Vagina (tissue), 2 donors: ENCODE measurements at regions not wholly inside any gene's neighbourhood (a gene's known extent, or its start where the extent isn't known, plus 50 kb on each side); places are given as distances from the start of the nearest gene placed in this dataset.

Source experiments
- DNase-seq, 2 donors: peaks; one replicate each; pipeline ENCODE4 v3.0.0-alpha.2; 2017; ENCODE audit errors: extremely low spot score in 2 of 2
- H3K27ac ChIP-seq: fragments of 200-600 bp; sonication (generic); one replicate; pipeline ENCODE4 v1.5.1; 2019
- H3K27me3 ChIP-seq: fragments of 200-600 bp; sonication (generic); one replicate; pipeline ENCODE4 v1.5.1; 2019
- H3K36me3 ChIP-seq, 2 donors: fragments of 200-600 bp; sonication (generic); one replicate each; pipeline ENCODE4 v1.5.1; 2017 to 2019
- H3K4me1 ChIP-seq: fragments of 200-600 bp; sonication (generic); one replicate; pipeline ENCODE4 v1.5.1; 2019
- H3K4me3 ChIP-seq, 2 donors: fragments of 200-600 bp; sonication (generic); 1 replicate in 1 of 2; 2 replicates in 1 of 2; pipeline ENCODE4 v1.5.1; 2016 to 2019
- H3K9me3 ChIP-seq: fragments of 200-600 bp; sonication (generic); one replicate; pipeline ENCODE4 v1.5.1; 2019
- POLR2A ChIP-seq, 2 donors: fragments of 450-650 bp; IDR thresholded peaks; one replicate each; pipeline ENCODE4 v1.6.1; 2017; ENCODE audit warnings: antibody characterized with exemption in 2 of 2, mild to moderate bottlenecking in 2 of 2, moderate library complexity in 2 of 2
- POLR2AphosphoS5 ChIP-seq, 2 donors: sonication (generic); formaldehyde crosslinking; IDR thresholded peaks; one replicate each; pipeline ENCODE4 v1.9.0; 2017; ENCODE audit warnings: antibody characterized with exemption in 2 of 2, mild to moderate bottlenecking in 2 of 2, low read depth in 1 of 2; ENCODE audit not compliant: insufficient read depth in 1 of 2
- intact Hi-C: fragments of 100-400 bp; cut with DNase I; formaldehyde crosslinking; loops from one replicate; pipeline ENCODE4 v1.15.1; 2023
- TF ChIP-seq, protein P1 (sequence below), 3 experiments: fragments of 450-650 bp in 2 of 3; fragments of 200-600 bp in 1 of 3; sonication (generic) in 1 of 3; IDR thresholded peaks; one replicate each; pipeline ENCODE4 v1.5.1; 2017 to 2019; ENCODE audit warnings: antibody characterized with exemption in 3 of 3, mild to moderate bottlenecking in 2 of 3, moderate library complexity in 2 of 3

DNA sequence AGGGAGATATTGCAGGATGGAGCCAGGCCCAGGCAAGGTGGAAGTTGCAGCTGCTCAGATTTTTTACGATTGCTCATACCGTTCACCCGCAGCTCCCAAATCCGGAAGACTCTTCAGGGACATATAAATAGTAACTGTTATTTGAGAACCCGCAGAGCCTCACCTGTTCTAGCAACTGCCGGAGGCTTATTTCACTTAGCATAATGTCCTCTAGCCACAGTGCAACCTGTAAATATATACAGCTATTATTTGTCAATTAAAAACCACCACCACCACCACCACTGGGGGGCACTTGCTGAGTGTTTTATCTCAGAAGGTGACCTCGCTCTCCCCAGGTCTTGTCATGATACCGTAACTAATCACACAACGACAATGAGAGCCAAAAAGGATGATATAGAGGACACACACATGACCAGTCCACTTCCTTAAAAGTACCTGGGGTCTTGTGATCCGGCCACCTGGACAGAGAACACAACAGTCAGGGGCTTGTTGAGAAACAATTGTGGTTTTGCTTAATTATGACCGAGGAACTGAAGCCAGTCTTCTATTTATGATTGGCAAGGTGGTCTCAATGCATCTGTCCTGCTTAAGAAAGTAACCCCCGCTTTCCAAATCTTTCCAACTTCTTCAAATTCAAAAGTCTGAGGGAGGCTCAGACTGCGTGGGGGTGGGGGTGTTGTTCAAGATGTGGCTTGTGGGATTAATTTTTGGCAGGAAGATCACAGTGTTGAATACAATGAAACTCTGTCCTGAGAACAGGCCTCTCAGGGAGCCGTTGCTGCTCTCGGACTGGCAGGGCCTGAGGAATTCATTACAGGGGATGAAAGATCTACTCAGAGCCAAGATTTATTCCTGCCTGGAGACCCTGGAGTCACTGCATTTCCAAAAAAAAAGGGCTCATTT is 72.3 kb upstream of the PRNP start:
- no peak for DNase-seq
- Histone ChIP-seq H3K36me3 (no peaks in the 10 kb centered on the region), H3K27me3 (no peaks in the 10 kb centered on the region), H3K4me1 (no peaks in the 10 kb centered on the region), H3K27ac (no peak overlapping the region), H3K4me3 (no peak overlapping the region), H3K9me3 (no peaks in the 10 kb centered on the region)
- TF ChIP-seq POLR2A (IDR thresholded peaks at IDR 0.05) (no peak), POLR2AphosphoS5 (IDR thresholded peaks at IDR 0.05; ENCODE audit: insufficient read depth in 1 of 2, low read depth in 1 of 2) (no peak)
- TF ChIP-seq, protein P1, sequence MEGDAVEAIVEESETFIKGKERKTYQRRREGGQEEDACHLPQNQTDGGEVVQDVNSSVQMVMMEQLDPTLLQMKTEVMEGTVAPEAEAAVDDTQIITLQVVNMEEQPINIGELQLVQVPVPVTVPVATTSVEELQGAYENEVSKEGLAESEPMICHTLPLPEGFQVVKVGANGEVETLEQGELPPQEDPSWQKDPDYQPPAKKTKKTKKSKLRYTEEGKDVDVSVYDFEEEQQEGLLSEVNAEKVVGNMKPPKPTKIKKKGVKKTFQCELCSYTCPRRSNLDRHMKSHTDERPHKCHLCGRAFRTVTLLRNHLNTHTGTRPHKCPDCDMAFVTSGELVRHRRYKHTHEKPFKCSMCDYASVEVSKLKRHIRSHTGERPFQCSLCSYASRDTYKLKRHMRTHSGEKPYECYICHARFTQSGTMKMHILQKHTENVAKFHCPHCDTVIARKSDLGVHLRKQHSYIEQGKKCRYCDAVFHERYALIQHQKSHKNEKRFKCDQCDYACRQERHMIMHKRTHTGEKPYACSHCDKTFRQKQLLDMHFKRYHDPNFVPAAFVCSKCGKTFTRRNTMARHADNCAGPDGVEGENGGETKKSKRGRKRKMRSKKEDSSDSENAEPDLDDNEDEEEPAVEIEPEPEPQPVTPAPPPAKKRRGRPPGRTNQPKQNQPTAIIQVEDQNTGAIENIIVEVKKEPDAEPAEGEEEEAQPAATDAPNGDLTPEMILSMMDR (IDR thresholded peaks at IDR 0.05): peak; percentile 21 to 30 (median 28)
- intact Hi-C loops: no loop called here

DNA sequence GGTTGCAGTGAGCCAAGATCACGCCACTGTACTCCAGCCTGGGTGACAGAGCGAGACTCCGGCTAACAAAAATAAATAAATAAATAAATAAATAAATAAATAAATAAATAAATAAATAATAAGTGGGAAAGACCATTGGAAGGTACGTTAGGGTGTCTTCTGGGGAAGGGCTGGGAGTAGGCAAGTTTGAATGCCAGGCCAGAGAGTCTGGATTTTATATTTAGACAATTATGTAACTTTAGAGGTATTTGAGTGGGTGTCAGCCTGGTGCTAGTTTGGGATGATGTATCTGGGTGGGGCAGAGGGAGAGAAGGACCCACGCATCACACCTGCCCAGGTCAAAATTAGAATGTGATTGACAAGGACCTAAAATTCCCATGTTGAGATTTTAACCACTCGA is 73.1 kb upstream of the PRNP start:
- intact Hi-C loops: no loop called here
- H3K27me3 ChIP-seq: no peaks in the 10 kb centered on the region
- H3K9me3 ChIP-seq: no peaks in the 10 kb centered on the region
- DNase-seq: no peak
- H3K4me1 ChIP-seq: no peaks in the 10 kb centered on the region
- H3K36me3 ChIP-seq: no peaks in the 10 kb centered on the region
- TF ChIP-seq POLR2A (IDR thresholded peaks at IDR 0.05) (no peak), POLR2AphosphoS5 (IDR thresholded peaks at IDR 0.05; ENCODE audit: insufficient read depth in 1 of 2, low read depth in 1 of 2) (no peak)
- TF ChIP-seq, protein P1 (IDR thresholded peaks at IDR 0.05): no peak
- no peak overlapping the region for H3K27ac ChIP-seq
- H3K4me3 ChIP-seq: no peak overlapping the region

DNA sequence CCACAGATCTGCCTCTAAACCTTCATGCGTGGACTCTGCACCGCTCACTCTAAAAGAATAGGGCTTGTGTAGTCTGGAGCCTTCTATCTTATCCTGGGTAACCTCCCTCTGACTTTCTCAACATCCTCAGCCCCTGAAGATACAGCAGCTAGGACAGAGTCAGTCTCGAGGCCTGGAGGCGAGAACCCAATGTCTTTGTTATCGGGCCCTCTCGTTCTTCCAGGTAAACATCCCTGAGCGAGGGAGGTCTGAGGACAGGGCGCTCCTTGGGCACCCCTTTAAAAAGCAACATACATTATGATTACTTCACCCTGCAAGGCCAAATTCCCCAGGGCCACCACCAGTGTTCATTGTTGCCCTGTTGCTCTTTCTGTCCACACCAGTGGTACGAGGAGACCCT is 75.4 kb upstream of the PRNP start:
- Histone ChIP-seq H3K4me3 (no peak overlapping the region), H3K27ac (no peak overlapping the region), H3K4me1 (no peaks in the 10 kb centered on the region), H3K36me3 (no peaks in the 10 kb centered on the region), H3K9me3 (no peaks in the 10 kb centered on the region), H3K27me3 (no peaks in the 10 kb centered on the region)
- intact Hi-C loops: no loop called here
- TF ChIP-seq, protein P1 (IDR thresholded peaks at IDR 0.05): no peak
- TF ChIP-seq POLR2A (IDR thresholded peaks at IDR 0.05): no peak
- TF ChIP-seq POLR2AphosphoS5 (IDR thresholded peaks at IDR 0.05; ENCODE audit: insufficient read depth in 1 of 2, low read depth in 1 of 2): no peak
- no peak for DNase-seq

DNA sequence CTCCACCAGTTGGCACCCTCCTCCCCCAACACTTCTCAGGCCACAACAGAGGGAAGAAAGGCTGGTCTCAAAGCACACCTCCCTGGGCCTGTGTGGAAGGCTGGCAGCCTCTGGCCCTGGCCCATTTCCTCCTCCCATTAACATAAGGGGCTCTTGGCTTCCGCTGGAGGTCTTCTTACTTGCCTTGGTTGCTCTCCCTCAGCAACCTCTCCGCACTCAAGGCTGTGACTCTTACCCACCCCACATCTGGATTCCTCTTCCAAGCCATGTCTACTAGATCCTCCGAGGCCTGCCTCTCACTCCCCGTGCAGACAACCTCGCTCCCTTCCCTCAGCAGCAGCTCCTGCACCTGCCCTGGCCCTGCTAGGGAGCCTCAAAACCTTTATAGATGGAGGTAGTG is 76.7 kb upstream of the PRNP start:
- H3K27me3 ChIP-seq: no peaks in the 10 kb centered on the region
- H3K4me3 ChIP-seq: no peak overlapping the region
- H3K36me3 ChIP-seq: no peaks in the 10 kb centered on the region
- no peak for DNase-seq
- H3K4me1 ChIP-seq: no peaks in the 10 kb centered on the region
- no peak overlapping the region for H3K27ac ChIP-seq
- intact Hi-C loops: no loop called here
- TF ChIP-seq, protein P1 (IDR thresholded peaks at IDR 0.05): no peak
- TF ChIP-seq POLR2A (IDR thresholded peaks at IDR 0.05) (no peak), POLR2AphosphoS5 (IDR thresholded peaks at IDR 0.05; ENCODE audit: insufficient read depth in 1 of 2, low read depth in 1 of 2) (no peak)
- no peaks in the 10 kb centered on the region for H3K9me3 ChIP-seq

DNA sequence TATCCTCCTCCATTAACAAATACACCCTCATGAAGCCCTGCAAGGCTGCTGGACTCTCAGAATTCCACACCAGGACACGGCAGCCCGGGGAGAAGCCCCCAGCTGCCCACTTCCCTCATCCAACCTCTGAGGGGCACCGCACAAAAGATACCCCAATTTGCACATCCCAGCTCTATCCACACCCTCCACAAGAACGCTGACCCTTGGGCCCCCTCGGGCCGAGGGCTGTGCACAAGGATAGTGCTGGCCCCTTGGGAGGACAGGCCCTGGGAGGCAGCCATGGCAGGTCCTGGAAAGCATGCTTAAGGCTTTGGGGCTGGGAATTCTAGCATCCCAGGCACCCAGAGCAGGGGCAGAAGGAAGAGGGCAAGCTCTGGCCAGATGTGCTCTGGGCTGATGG is 77.4 kb upstream of the PRNP start:
- Histone ChIP-seq H3K27me3 (no peaks in the 10 kb centered on the region), H3K27ac (no peak overlapping the region), H3K4me3 (no peak overlapping the region), H3K36me3 (no peaks in the 10 kb centered on the region), H3K4me1 (no peaks in the 10 kb centered on the region), H3K9me3 (no peaks in the 10 kb centered on the region)
- intact Hi-C loops: no loop called here
- TF ChIP-seq POLR2AphosphoS5 (IDR thresholded peaks at IDR 0.05; ENCODE audit: insufficient read depth in 1 of 2, low read depth in 1 of 2) (no peak), POLR2A (IDR thresholded peaks at IDR 0.05) (no peak)
- TF ChIP-seq, protein P1 (IDR thresholded peaks at IDR 0.05): no peak
- DNase-seq: no peak
